NT2/D1 (cell line): ENCODE measurements at regions not wholly inside any gene's neighbourhood (a gene's known extent, or its start where the extent isn't known, plus 50 kb on each side); places are given as distances from the start of the nearest gene placed in this dataset.

Experiments used
- YY1 ChIP-seq: IDR thresholded peaks from 2 replicates; pipeline ENCODE4 v1.6.1; 2011; ENCODE audit not compliant: insufficient read length, insufficient read depth
- ZNF274 ChIP-seq: IDR thresholded peaks from 2 replicates; pipeline ENCODE4 v1.6.1; 2011; ENCODE audit warnings: mild to moderate bottlenecking, low read depth, low read length

DNA sequence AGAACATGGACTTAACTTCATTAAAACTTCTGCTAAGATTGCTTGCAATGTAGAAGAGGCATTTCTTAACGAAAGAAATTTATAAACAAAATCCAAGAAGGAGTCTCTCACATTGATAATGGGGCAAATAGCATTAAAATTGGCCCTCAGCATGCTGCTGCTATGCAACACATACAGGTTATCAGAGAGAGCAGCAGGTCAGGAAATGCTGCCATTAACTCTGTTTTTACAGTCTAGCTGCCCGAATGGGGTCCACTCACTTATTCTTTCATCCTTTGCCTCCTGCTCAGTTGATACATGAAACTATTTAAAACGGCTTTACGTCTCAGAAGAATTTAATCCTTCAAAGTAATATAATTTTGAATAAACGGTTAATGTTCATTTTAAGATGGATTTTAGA is 620.4 kb downstream of the SLC16A7 start:
- no peak for TF ChIP-seq ZNF274
- no peak for TF ChIP-seq YY1
